Left lung (tissue), 4 donors: ENCODE measurements at regions not wholly inside any gene's neighbourhood (a gene's known extent, or its start where the extent isn't known, plus 50 kb on each side); places are given as distances from the start of the nearest gene placed in this dataset.
"Not testable (repeated sequence)": the region's sequence is repeated elsewhere in the genome, so short reads cannot be mapped to it uniquely, and the experiment has no call there.

Experiments
- ATAC-seq: fragments of 200-7000 bp; cut with Tn5 transposase; one replicate; pipeline ENCODE4 v1.9.1; 2020; ENCODE audit warnings: moderate library complexity
- DNase-seq, 4 donors: peaks; one replicate each; pipeline ENCODE4 v3.0.0-alpha.2; 2013 to 2020
- H3K27ac ChIP-seq, 2 donors: fragments of 200-600 bp; sonication (generic) in 1 of 2; one replicate each; pipeline versions ENCODE4 v1.5.0 to v1.8.0; 2020 to 2021
- H3K27me3 ChIP-seq, 2 donors: fragments of 200-600 bp; sonication (generic) in 1 of 2; one replicate each; pipeline versions ENCODE4 v1.5.0 to v1.8.0; 2020 to 2021
- H3K36me3 ChIP-seq, 2 donors: fragments of 200-600 bp; sonication (generic) in 1 of 2; one replicate each; pipeline versions ENCODE4 v1.5.0 to v1.8.0; 2020 to 2021
- H3K4me1 ChIP-seq, 2 donors: fragments of 200-600 bp; one replicate each; pipeline ENCODE4 v1.8.0; 2021
- H3K4me3 ChIP-seq, 2 donors: fragments of 200-600 bp; sonication (generic) in 1 of 2; one replicate each; pipeline versions ENCODE4 v1.5.0 to v1.8.0; 2020 to 2021; ENCODE audit warnings: mild to moderate bottlenecking in 1 of 2
- H3K9me3 ChIP-seq, 2 donors: fragments of 200-600 bp; sonication (generic) in 1 of 2; one replicate each; pipeline versions ENCODE4 v1.5.0 to v1.8.0; 2020 to 2021
- intact Hi-C, 2 donors: fragments of 100-400 bp; cut with DNase I; formaldehyde crosslinking; loops; one replicate each; pipeline versions ENCODE4 v1.11.2 to v1.14.2; 2022
- TF ChIP-seq, protein P1 (sequence below), 2 donors: fragments of 200-600 bp; sonication (generic) in 1 of 2; IDR thresholded peaks; one replicate each; pipeline versions ENCODE4 v1.5.0 to v1.8.0; 2021; ENCODE audit warnings: antibody characterized with exemption in 2 of 2
- donor health status: DM: no; HTN: yes; CAD: no.
- donor health status: DM: no; HTN: no; CAD: no.

DNA sequence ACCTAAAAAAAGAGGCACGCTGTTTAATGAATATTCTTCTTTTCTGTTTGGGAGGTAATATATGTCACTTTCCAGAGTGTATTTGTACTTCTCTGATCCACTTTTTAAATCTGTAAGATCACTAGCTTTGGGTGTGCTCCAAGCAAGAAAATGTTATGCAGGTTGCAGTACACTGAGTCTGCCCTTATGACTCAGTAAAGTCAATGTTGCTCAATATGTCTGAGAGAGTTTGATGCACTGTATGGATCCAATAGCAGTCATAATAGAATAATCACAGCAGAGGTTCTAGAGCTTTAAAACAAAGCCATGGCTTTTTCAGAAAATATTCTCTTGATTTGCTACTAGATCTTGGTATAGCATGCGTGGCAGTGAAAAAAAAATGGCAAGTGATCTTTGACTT, 525.3 kb upstream of the HTR1E start:
- TF ChIP-seq, protein P1, sequence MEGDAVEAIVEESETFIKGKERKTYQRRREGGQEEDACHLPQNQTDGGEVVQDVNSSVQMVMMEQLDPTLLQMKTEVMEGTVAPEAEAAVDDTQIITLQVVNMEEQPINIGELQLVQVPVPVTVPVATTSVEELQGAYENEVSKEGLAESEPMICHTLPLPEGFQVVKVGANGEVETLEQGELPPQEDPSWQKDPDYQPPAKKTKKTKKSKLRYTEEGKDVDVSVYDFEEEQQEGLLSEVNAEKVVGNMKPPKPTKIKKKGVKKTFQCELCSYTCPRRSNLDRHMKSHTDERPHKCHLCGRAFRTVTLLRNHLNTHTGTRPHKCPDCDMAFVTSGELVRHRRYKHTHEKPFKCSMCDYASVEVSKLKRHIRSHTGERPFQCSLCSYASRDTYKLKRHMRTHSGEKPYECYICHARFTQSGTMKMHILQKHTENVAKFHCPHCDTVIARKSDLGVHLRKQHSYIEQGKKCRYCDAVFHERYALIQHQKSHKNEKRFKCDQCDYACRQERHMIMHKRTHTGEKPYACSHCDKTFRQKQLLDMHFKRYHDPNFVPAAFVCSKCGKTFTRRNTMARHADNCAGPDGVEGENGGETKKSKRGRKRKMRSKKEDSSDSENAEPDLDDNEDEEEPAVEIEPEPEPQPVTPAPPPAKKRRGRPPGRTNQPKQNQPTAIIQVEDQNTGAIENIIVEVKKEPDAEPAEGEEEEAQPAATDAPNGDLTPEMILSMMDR (IDR thresholded peaks at IDR 0.05): no peak
- intact Hi-C loops: no loop called here
- no peak for ATAC-seq
- no peaks in the 10 kb centered on the region for H3K4me1 ChIP-seq
- no peak for DNase-seq
- no peaks in the 10 kb centered on the region for H3K27me3 ChIP-seq
- no peak overlapping the region for H3K27ac ChIP-seq
- H3K9me3 ChIP-seq: no peaks in the 10 kb centered on the region
- H3K4me3 ChIP-seq: no peak overlapping the region
- no peaks in the 10 kb centered on the region for H3K36me3 ChIP-seq

DNA sequence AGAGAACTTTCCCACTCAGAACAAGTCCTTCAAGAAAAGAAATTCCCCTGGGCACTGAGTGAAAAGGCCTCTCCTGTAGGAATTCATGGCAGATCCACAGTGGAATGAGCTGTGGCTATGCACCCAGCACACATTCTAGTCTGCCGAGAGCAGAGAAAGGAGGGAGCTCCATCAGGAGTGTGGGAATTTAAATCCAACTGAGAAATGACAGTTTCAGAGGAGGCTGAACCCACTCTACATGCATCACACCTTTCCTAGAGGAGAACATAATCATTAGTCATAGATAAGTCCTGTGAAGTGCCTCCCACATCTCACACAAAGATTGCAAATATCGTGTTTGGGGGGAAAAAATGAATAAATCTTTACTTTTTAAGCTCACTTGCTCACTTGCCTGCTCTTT, 530.2 kb upstream of the HTR1E start:
- no peak for DNase-seq
- TF ChIP-seq, protein P1 (IDR thresholded peaks at IDR 0.05): no peak
- Histone ChIP-seq H3K9me3 (peaks cover 0 to 3% of the 10 kb centered on the region in 2 donors), H3K4me3 (no peak overlapping the region), H3K4me1 (no peaks in the 10 kb centered on the region), H3K27ac (no peak overlapping the region), H3K27me3 (no peaks in the 10 kb centered on the region), H3K36me3 (no peaks in the 10 kb centered on the region)
- ATAC-seq: no peak
- intact Hi-C loops: no loop called here

DNA sequence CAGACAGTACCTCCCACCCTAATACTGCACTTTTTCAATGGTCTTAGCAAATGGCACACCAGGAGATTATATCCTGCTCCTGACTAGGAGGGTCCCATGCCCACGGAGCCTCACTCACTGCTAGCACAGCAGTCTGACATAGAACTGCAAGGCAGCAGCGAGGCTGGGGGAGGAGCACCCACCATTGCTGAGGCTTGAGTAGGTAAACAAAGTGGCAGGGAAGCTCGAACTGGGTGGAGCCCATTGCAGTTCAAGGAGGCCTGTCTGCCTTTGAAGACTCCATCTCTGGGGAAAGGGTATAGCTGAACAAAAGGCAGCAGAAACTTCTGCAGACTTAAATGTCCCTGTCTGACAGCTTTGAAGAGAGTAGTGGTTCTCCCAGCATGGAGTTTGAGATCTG, 544.5 kb upstream of the HTR1E start:
- intact Hi-C loops, ATAC-seq, H3K27ac ChIP-seq, H3K4me1 ChIP-seq, H3K27me3 ChIP-seq, H3K36me3 ChIP-seq, DNase-seq, H3K4me3 ChIP-seq: not testable (repeated sequence)
- H3K9me3 ChIP-seq: peaks cover 0 to 12% of the 10 kb centered on the region in 2 donors

- DNase-seq (no peak), ATAC-seq (no peak)
- Histone ChIP-seq H3K27ac (no peak overlapping the region), H3K9me3 (peaks cover 0 to 6% of the 10 kb centered on the region in 2 donors), H3K4me1 (no peaks in the 10 kb centered on the region), H3K36me3 (no peaks in the 10 kb centered on the region), H3K27me3 (no peaks in the 10 kb centered on the region), H3K4me3 (no peak overlapping the region)
- intact Hi-C loops: no loop called here
- TF ChIP-seq, protein P1 (IDR thresholded peaks at IDR 0.05): no peak
Observed at GRCh38 chr6:86380571-86381125, 556.7 kb upstream of the HTR1E start.

DNA sequence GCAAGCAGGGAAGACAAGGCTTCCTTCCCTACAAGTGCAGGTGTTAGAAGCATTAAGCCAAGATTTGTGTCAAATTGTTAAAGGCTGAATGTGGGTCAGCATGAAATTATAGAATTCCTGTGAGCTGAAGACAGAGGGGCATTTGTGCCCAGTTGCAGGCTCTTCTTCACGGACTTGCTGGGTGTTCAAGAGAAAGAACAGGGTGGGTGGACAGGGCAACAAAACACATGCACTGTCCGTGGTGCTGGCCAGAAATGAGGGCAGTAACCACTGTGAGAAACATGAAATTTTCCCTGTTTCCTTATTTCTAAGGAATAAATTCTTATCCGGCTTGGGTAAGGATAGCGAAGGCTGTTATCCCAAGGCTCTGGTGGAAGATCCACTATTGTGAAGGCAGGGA, 579.5 kb upstream of the HTR1E start:
- H3K9me3 ChIP-seq: peaks cover 0 to 3% of the 10 kb centered on the region in 2 donors
- no peak overlapping the region for H3K27ac ChIP-seq
- H3K4me1 ChIP-seq: no peaks in the 10 kb centered on the region
- no peak for ATAC-seq
- intact Hi-C loops: no loop called here
- TF ChIP-seq, protein P1 (IDR thresholded peaks at IDR 0.05): no peak
- no peaks in the 10 kb centered on the region for H3K27me3 ChIP-seq
- no peaks in the 10 kb centered on the region for H3K36me3 ChIP-seq
- DNase-seq: peak in 1 of 4 donors; percentile 1
- no peak overlapping the region for H3K4me3 ChIP-seq

- intact Hi-C loops: no loop called here
- no peaks in the 10 kb centered on the region for H3K4me1 ChIP-seq
- no peak overlapping the region for H3K4me3 ChIP-seq
- no peaks in the 10 kb centered on the region for H3K27me3 ChIP-seq
- peaks cover 0 to 3% of the 10 kb centered on the region in 2 donors for H3K9me3 ChIP-seq
- DNase-seq (no peak), ATAC-seq (no peak)
- H3K27ac ChIP-seq: no peak overlapping the region
- TF ChIP-seq, protein P1 (IDR thresholded peaks at IDR 0.05): no peak
- no peaks in the 10 kb centered on the region for H3K36me3 ChIP-seq
Observed at GRCh38 chr6:86355271-86355670, 582.1 kb upstream of the HTR1E start.
